ENCODE measurements at regions not wholly inside any gene's neighbourhood (a gene's known extent, or its start where the extent isn't known, plus 50 kb on each side); places are given as distances from the start of the nearest gene placed in this dataset.
"Not testable (repeated sequence)": the region's sequence is repeated elsewhere in the genome, so short reads cannot be mapped to it uniquely, and the experiment has no call there.

DNA sequence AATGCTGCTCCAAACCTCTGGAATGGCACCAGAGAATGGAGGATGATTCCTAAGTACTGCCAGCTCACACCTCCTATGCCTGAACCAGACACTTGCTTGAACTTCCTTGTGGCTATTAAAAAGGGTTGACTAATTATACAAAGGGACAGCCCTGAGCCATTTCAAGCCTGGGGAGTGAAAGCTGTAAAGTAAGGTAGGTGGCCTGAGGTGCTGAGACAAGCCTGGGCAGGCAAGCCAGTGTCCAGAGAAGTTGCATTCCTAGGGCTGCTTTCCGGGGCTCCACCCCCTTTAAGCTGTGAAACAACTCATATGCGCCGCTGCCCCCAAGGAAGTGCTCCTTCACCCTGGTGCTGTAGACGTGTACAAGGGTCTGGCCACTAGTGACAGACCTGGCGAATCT lies 79.9 kb upstream of the SLC1A3 start:
- no peak for DNase-seq (ENCODE audit: low read depth)

DNA sequence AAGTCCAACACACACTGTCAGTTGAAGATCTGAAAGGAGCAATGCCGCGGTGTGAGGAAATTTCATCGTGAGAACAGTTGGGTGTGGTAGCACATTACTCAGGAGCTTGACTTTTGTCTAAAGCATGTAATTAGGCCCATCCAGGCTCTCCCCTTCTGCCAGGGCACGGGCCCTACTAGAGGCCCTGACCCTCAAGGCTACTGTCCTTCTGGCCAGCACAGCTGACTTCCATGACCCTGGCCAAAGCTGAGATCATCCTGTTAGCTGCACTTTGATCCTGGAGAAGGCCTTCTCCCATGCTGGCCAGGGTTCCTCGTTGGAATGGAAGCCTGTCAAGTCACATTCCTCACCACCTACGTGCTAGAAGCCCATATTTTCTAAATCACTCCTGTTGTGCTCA lies 77.8 kb upstream of the SLC1A3 start:
- DNase-seq (ENCODE audit: low read depth), result no peak

DNA sequence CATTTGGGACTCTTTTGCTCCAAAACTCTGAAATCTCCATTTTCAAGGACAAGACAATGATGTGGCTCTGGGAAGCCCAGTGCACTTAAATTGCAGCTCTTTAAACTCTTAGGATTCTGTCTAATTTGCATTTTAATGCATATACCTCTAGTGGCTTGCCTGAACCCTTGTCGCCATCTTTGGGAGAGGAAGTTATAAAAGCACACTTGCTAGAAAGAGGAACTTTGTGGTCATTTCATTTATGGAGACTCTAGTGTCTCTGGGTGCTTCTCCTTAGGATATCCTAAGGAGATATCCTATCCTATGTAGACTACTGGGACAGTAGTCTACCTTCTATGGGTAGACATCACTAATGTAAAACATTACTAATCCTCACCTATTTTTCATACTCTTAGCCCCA lies 77.3 kb upstream of the SLC1A3 start:
- no peak for DNase-seq (ENCODE audit: low read depth)

DNA sequence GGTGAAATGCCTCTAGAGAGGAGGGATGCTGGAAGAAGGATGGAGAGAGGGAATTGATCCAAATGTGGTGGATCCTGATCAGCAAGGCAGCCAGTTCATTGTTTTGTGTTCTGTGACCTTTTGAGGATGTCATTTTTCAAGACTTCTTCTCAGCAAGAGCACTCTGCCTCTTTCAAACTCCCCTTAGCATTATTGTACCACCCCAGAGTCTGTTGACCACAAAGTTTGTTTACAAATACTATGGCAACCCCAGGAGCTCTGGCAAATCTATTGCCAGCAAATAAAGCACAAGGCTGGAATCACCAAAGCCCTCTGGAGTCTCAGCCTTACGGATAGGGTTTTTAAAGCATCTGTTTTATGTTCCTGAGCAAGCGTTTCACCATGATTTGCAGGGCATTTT lies 76.2 kb upstream of the SLC1A3 start:
- no peak for DNase-seq (ENCODE audit: low read depth)

DNA sequence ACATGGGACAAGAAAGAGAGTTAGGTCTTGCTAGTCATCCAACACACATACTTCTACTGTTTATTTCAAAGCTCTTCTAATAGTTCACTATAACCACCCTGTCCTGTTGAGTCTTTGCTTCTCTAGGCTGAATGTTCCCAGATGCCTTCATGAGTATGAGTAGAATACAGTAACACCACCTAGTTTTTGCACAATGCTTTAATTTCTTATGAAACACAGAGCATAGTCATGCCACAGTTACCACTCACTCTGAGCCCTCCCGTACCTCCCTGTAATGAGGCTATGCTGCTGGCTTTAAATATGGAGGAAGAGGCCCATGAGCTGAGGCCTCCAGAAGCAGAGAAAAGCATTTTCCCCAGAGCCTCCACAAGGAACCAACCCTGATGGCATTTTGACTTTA lies 75.0 kb upstream of the SLC1A3 start:
- no peak for DNase-seq (ENCODE audit: low read depth)

DNA sequence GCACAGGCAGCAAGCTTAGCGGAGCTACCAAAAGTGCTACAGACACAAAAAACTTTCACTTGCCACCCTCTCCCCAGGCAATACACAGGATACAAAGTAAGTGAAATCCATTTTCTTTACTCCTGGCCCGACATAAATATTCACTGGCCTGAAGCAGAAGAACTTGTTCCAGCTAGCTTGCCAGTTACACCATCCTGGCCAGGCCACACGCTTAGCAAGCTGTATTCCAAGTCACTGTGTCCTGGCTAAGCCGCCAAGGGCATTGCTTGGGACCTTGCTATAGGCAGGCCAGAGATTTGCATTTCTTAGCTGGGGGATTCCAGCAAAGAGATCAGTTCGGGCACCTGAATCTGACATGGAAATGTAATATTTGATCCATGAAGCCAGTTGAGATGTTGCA lies 71.0 kb upstream of the SLC1A3 start:
- no peak for DNase-seq (ENCODE audit: low read depth)

DNA sequence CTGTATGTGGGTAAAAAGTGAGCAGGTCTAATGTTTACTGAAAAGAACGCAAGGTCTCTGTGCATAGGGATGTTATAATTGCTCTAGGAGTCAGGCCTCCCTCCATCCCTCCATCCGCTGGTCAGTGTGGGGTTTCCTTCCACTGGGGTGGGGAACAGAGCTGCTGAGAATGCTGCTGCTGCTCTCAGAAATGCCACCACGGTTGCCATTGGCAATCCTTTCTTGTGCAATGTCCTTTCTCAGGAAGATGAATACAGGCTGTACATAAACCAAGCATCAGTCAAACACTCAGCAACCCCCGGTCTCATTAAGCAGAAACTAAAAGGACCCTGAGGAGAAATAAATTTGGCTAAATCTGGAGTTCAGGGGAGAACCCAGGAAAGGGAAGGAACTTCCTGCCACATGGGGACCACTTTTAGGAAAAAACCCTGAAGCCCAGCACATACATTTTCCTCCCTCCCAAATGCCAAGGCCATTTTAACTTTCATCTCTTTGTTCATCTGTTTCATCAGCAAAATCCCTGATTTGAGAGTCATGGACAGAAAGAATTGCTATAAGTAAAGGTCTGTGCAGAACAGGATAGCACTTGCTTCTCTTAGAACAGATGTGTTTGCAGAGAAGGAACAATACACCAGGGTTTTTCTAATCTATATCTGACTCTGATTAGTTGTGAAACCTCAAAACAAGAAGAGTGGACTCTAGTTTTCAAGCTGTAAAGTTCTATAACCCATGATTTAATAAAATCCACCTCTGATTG lies 70.4 kb upstream of the SLC1A3 start:
- DNase-seq (ENCODE audit: low read depth), result no peak

DNA sequence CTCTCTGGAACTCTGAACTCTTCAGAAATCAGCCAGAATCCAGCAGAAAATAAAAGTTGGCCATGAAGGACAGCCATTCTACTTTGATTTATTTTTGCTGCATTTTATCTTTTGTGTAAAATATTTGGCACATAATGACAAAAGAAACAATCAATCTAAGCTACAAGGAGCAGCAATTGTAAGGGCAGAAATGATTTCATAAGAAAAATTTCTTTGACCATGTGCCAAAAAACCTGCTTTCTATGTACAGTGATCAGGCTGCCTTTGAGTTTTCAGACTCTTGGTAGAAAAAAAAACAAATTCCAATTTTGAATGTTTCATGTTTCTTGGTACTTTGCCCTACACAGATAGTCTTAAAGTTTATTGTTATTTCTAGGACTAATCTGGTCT lies 69.8 kb upstream of the SLC1A3 start:
- no peak for DNase-seq (ENCODE audit: low read depth)

DNA sequence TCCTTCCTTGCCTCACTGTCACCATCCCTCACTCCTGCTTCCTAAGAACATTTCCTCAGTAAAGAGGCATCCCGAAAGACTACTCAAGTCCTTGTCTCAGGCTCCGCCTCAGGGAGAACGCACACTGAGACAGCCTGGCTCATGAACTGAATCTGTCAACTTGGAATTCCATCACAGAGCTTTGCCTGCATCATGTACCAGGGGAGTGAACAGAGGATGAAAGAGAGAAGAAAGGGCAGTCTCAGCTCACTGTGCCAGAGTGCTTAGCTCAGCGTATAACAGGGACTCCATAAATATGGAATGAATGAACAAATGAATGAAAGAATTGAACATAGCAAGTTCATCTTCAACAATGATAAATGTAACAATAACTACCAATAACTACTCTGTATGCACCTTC lies 68.7 kb upstream of the SLC1A3 start:
- DNase-seq (ENCODE audit: low read depth), result no peak

DNA sequence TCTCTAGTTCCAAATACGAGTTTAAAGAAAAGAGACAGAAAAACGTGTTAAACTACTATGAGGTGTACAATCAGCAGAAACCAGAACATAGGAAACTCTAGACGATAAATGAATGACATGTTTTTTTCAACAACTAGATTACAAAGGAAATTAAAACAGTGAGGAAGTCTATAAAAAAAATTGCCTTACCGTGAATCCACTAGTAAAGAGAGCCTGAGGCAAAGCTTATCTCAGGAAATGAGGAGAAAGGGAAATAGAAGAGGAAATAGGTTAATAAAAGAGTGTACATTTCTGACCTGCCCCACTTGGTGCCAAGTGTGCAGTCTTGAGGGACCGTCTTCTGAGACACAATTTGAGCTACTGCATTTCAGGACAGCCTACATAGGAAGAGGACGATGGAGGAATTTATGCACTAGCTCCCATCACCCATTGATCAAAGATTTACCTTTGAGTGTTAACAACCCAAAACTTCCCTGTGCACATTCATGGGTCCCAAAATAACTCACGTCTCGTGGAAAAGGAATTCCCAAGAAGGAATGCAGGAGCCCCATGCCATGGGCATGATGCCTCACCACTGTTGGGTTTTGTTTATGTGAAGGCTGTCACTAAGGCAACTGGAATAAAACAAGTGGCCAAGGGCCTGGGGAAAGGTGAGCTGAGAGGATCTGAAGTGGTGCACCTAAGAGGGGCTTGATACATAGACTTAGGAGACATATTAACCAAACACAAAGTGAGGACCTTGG lies 53.6 kb upstream of the SLC1A3 start:
- DNase-seq (ENCODE audit: low read depth), result no peak

DNA sequence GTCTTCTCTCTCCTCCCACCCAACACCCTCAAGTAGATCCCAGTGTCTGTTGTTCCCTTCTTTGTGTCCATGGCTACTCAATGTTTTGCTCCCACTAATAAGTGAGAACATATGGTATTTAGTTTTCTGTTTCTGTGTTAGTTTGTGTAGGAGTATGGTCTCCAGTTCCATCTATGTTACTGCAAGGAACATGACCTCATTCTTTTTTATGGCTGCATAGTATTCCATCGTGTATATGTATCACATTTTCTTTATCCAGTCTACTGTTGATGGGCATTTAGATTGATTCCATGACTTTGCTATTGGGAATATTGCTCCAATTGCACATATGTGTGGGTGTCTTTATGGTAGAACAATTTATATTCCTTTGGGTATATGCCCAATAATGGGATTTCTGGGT lies 51.4 kb upstream of the SLC1A3 start:
- DNase-seq (ENCODE audit: low read depth), result not testable (repeated sequence)
